HUDEP-2 (cell line): ENCODE measurements at regions not wholly inside any gene's neighbourhood (a gene's known extent, or its start where the extent isn't known, plus 50 kb on each side); places are given as distances from the start of the nearest gene placed in this dataset.

Experiments used
- DNase-seq, 76 experiments: peaks; one replicate each; lab custom pipeline; 2025; ENCODE audit not compliant: unreplicated experiment in 76 of 76; lab: John Stamatoyannopoulos, UW

DNA sequence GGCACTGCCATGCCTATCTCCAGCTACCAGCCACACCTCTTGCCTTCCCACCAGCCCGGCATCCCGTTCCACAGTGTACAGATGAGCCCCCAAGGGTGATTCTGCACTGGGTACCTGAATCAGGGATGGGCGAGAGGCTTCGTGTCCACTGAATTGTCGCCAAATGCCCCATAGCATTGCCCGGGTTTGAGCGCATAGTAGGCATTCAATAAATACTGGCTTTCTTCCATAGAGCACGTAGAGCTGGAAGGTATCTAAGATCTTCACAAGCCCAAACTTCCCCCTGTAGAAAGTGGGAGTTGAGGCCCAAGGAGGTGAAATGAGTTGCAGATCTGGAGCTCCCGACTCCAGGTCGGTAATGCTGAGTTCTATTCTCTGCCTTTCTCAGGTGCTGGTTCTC, 358.7 kb downstream of the LPIN1 start:
- DNase-seq = no peak

DNA sequence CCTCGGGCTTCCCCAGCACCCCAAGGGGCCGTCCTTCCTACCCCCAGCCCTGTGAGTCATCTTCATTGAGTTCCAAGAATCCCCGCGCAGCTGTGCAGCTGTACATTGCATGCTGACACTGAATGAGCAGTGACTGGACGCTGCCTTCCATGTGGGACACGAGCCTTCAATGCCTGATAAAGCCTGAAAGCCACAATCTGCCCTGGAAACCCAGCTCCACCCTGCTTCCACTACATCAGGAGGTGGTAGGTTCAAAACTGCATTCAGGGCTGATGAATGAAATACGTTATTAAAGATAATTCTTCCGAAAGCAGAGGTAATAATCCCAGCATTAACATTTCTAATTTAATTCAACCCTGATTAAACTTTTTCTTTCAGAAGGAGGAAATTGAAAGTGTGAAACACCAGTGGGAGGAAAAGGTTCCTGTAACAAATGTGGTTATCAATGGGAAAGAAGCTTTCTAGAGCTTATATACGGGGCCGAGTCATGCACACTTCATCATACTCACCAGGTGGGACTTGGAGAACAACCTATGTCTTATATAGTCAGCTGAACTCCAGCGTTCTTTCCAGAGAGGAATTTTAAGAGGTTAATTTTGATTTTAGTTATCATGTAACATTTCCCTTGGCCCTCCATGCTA, 360.1 kb downstream of the LPIN1 start:
- no peak for DNase-seq

DNA sequence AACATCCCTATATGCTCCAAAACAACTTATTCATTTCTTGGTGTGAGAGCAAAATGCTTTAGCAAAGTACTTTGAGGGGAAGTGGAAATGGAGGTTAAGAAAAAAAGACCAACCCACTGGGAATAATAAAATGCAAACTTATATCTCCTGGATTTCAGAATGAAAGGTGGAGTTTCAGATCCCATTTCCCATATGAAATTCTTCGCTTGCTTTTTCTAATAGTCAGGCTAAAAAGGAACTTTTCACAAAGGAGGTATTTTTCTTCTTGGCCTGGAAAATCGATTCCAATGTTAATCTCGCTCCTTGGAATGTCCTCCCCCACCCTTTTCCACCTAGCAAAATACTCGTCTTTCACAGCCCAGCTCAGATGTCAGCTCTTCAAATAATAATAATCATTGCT, 360.9 kb downstream of the LPIN1 start:
- no peak for DNase-seq

DNA sequence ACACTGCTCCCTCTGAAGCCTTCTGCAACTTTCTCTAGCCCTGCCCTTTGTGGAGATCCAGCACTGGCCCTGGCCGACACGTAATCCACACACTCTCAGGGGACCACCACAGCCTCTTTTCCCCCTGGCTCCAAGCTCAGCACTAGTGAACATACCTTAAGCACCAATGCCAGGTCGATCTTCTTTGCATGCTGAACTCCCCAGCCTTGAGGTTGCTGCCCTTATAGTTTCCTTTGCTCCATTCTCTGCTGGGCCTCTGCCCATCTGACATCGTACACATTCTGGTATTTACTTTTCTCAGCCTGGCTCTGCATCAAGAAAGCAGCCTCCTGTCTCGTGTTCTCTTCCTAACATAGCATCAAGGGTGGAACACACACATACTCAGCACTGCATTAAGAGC, 361.5 kb downstream of the LPIN1 start:
- DNase-seq = no peak

GRCh38 chr2:12109363-12110017, 363.1 kb downstream of the LPIN1 start:
- DNase-seq = no peak

DNA sequence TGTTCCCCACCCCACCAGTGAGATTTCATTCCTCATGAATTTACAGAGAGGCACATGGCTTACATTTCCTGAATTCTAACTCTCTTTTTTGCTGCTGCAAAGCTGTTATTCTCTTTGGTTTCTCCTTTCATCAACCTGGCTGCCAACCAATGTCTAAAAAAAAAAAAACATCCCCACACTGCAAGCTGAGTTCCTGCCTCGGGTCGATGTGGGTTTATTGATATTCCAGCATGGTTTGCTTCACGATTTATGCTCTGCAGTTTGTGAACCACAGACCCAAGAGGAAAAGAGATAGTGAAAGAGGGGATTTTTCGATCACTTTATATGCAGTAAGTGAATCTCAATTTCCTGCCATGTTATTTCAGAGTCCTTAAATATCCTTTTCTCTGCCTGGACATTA, 363.6 kb downstream of the LPIN1 start:
- no peak for DNase-seq

- no peak for DNase-seq
Measured at GRCh38 chr2:12110481-12110880, 364.0 kb downstream of the LPIN1 start.

DNA sequence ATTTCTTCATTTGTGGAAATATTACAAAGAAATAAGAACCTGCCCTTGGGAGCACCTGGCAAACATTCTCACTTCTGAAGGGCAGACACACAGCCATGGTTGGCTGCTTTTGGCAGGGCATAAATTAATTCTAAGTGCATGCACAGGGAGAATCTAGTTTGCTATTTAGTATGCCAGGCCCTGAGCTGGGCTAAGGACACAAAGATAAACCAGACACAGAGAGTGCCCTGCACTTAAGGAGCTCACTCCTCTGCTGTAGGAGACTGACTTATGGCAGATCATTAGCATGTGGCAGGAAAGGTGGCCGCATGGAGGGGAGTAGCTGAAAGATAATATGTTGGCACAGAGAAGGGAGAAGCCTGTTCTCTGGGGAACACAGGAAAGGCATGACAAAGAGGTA, 367.0 kb downstream of the LPIN1 start:
- DNase-seq = no peak

DNA sequence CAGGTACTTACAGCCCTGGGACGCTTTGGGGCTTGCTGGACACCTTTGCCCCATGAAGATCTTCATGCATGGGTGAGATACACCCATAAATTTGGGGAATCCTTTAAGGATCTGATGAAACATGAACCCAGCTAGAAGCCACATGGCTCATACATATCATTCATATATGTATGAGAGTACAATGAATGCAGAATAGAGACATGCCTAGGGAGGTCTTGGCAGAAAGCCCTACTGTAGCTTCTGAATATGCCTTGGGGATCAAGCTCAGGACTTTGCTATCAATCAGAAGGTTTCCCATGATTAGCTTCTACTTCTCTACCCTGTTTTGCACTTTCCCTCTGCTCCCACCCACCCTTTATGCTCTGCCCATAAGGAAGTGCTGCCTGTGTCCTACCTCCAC, 368.4 kb downstream of the LPIN1 start:
- no peak for DNase-seq

GRCh38 chr2:12116228-12116750, 369.9 kb downstream of the LPIN1 start:
- no peak for DNase-seq

- no peak for DNase-seq
Measured at GRCh38 chr2:12119841-12120240, 373.4 kb downstream of the LPIN1 start.

GRCh38 chr2:12120281-12121150, 374.1 kb downstream of the LPIN1 start:
- DNase-seq = no peak

DNA sequence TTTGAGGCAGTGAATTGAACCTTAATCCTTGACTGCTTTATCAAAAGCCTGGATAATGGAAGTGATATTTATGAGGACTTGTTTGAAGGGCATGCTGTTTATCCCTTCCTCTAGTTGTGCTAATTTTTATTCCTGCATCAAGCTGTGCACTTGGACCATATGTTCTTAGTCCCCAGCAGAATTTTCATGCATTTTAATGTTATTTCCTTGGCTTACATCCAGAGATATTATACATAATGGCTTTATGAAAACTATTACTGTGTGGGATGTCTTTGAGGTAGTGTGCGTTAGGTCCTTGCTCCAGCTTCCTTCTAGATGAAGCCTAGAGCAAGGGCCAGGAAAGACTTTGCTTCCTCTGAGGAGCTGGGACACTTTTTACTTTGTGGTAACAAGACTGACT, 378.4 kb downstream of the LPIN1 start:
- no peak for DNase-seq

GRCh38 chr2:12126318-12126717, 379.9 kb downstream of the LPIN1 start:
- DNase-seq = no peak

GRCh38 chr2:12127638-12128037, 381.2 kb downstream of the LPIN1 start:
- no peak for DNase-seq

DNA sequence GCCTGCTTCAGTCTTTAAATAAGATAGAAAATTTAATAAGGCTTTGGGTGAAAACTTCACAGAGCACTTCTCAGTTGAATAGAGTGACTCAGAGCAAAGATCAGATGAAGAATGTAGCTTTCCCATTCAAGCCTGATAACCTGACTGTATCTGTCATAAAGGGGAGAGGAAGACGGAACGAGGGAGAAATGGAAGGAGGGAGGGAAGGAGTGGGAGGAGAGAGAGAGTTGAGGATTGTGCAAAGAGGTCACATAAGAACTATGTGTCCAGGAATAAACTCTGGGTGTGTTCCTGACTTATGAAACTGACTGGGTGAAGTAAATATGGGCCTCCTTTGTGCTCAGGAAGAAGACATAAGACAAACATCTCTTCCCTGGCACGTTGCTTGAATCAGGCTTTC, 385.5 kb downstream of the LPIN1 start:
- DNase-seq = no peak

DNA sequence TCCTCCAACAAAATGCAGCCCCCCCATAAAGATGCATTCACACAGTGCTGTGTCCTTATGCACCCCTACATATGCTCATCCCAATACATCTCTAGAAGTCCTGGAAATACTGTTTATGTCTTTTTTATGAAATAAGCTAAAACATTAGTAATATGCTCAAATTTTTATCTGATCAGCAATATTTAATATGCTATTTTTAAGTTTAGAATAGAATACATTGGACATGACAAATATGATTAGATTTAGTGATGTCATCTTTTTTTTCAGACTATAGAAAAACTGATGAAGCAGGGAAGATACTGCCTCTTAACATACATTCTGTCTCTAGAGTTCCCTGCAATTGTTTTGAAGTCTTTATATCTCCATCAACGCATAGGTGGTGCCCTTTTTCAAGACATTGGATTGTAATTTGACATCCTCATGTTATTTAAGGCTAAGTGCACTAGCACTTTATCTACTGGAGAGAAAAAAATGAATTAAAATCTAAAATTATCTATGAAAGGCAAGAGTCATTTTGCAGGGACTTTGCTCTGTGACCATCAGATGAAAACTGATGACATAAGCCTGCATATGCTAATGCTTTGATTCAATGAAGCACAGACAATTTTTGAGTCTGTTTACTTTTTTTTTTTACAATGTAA, 395.3 kb downstream of the LPIN1 start:
- DNase-seq = no peak

DNA sequence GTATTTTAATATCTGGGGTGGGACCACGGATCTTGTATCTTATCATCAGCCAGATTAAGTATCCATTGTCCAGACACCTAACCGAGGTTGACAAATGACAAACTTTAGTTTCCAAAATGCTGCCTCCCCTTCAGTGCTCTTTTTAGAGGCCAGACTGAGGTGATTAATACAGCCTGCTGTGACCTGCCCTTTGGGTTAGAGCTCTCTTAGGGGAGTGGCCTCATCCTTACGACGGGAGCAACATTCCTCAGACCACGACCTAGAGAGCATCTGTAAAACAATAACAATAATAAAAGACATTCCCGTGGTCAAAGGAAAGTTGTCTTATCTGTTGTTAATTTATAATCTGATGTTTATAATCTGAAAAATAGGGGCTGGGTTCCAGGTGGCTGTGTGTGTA, 405.3 kb downstream of the LPIN1 start:
- no peak for DNase-seq

DNA sequence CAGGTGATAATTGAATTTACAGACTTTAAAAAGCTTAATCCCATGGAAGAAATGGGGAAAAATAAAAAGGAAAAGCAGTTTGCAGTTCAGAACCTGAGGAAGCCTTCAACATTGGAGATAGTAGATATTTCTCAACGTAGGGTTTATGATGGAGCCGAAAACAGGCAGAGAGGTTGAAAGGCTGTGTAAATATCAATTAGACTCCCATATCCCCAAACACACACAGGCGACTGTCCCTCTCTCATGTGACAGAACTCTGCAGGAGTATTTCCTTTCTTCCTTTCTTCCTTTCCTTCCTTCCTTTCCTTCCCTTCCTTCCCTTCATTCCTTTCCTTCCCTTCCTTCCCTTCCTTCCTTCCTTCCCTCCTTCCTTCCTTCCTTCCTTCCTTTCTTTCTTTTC, 406.5 kb downstream of the LPIN1 start:
- DNase-seq = no peak

DNA sequence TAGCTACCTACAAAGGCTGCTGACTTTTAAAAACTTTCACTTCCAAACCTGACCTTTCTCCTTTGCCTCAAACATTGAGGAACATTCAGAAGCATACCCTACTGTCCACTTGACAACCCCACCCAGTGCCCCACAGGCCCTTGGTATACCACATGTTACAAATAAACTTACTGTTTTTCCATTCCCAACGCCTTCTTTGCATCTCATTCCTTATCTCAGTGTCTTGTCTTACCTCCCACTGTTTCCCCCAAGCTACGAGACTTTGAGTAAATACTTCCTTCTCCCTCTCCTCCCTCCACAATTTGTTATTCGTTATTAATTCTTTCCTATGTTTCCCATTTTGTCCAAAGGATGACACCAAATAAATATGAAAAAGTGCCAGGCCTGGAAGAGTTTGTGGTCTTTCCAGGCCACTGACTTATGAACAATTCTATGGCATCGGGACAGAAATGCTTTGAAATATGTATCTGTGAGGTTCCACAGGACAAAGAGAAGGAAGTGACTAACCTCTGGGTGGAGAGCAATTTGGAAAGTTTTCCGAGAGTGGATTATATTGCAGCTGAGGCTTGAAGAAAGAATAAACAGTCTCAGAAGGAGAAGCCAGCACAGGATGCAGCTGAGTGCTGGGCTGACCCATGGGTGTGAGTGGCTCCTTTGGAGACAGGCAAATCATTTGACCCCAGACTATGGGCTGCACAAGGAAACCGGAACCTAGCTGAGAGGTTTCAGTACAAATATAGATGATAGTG, 409.0 kb downstream of the LPIN1 start:
- no peak for DNase-seq
